HFF-Myc (cell line): ENCODE measurements at regions not wholly inside any gene's neighbourhood (a gene's known extent, or its start where the extent isn't known, plus 50 kb on each side); places are given as distances from the start of the nearest gene placed in this dataset.

Source experiments
- DNase-seq: peaks from one replicate; pipeline ENCODE4 v3.0.0-alpha.2; 2011; ENCODE audit warnings: low read depth; ENCODE audit errors: extremely low read depth
- H3K4me3 ChIP-seq: replicated peaks from 2 replicates; pipeline ENCODE4 v1.5.1; 2011; ENCODE audit warnings: low read depth, mild to moderate bottlenecking, control low read depth, low read length
- CTCF ChIP-seq: IDR thresholded peaks from 2 replicates; pipeline ENCODE4 v1.5.1; 2012; ENCODE audit warnings: mild to moderate bottlenecking, low read depth, low read length, control low read depth; ENCODE audit errors: missing control alignments

- no peak for TF ChIP-seq CTCF
- DNase-seq, result no peak
- no peak overlapping the region for H3K4me3 ChIP-seq
Measured at GRCh38 chr11:10937385-10937771, 79.5 kb upstream of the ZBED5 start.

DNA sequence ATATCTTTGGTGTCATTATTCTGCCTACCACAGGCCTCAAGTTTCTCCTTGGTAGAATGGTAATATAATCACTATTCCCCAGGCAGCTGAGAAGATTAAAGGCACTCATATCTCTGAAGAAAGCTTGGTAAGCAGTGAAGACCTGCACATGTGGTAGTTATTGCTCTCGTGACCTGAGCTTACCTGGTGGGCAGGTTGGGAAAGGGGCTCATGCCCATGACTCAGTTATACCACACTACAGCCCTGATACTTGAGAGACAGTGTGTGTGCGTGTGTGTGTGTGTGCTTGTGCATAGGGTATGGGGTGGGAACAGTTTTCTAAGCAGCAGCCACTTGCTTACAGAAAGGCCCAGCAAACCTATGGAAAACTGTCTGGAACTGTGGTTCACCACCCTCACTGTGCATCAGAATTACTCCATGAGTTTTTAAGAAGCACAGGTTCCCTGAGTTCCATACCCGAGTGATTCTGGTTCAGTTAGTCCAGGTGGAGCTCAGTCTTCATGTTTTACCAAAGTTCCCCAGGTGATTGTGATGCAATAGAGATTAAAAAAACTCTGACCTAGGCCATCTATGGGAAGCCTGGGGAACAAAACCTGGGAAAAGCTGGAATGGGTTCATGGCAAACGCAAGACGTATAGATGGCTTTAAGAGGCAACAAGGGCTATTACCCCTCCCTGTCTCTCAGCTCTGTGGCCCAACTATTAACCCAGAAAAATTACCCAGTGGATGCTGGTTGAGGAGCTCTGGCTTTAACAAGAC lies 79.0 kb upstream of the ZBED5 start:
- no peak overlapping the region for H3K4me3 ChIP-seq
- no peak for DNase-seq

GRCh38 chr11:10935015-10935559 lies 77.2 kb upstream of the ZBED5 start:
- no peak for TF ChIP-seq CTCF
- H3K4me3 ChIP-seq, result no peak overlapping the region
- DNase-seq, result no peak

More for the DNA sequence above, 79.0 kb upstream of the ZBED5 start:
- no peak for TF ChIP-seq CTCF

DNA sequence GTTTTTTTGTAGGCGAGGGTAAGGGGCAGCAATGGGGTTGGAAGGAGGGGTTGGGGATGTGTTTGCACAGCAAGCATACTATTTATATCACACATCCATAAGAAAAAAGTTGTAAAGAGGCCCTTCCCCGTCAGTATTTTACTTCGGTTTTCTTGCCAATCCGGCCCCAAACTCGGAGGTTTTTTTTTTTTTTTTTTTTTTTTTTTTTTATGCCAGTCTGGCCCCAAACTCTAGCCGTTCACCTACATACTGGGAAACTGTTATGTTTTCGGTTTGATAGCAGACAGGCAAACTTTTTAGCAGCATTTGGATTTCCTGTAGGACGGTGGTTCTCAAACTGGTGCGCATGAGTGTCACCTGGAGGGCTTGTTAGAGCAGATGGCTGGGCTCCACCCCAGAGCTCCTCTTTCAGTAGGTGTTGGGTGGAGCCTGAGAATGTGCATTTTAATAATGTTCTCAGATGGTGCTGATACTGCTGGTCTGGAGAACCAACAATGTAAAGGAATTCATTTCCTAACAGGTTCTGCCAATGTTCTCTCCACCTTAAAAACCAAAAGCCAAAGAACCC lies 76.5 kb upstream of the ZBED5 start:
- no peak for DNase-seq
- TF ChIP-seq CTCF, result no peak
- H3K4me3 ChIP-seq, result peak overlapping the region; percentile 48

DNA sequence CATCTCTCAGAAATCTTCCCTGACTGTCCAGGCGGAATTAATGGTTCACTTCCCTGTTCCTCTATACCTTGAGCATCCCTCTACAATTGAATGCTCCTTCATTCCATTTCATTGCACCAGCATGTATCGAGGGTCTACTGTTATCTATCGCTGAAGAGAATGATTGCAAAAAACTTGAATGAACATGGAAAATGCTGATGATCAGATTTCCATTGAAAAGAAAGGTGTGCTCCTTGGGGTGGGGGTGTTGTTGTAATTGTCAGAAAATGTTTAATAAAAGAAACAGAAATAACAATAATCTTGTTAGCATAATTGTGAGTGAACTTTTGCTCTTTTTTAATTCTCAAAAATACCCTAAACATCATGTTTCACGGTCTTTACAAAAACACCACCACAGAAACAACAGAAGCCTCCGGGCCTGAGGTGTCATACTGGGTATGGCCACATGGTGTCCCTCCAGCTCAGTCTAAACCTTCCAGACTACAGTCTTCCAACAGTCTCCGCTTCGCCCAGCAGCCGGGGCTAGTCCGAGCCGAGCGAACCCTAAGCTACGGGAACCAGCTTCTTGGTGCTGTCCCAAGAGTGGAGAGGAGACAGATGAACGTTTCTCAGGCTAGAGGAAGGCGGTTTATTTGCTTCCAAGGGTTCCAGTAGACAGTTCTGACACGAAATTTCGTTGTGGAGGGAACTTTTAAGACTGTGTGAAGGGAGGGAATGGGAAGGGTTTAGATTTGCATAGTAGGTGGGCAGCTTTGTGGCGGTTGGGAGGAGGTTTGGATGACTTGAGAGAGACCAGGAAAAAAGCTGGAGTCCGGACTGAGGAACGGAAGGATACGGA lies 75.8 kb upstream of the ZBED5 start:
- TF ChIP-seq CTCF, result peak; percentile 92
- DNase-seq, result peak; percentile 87
- peak overlapping the region; percentile 48 for H3K4me3 ChIP-seq

- DNase-seq, result no peak
- no peak for TF ChIP-seq CTCF
- no peak overlapping the region for H3K4me3 ChIP-seq
Measured at GRCh38 chr11:10932976-10933375, 75.1 kb upstream of the ZBED5 start.
